H1 (cell line): ENCODE measurements at regions not wholly inside any gene's neighbourhood (a gene's known extent, or its start where the extent isn't known, plus 50 kb on each side); places are given as distances from the start of the nearest gene placed in this dataset.

Experiments
- CTCF ChIP-seq, 3 experiments: IDR thresholded peaks; 1 replicate in 2 of 3; 2 replicates in 1 of 3; pipeline versions ENCODE4 v1.5.1 to v1.6.1; 2011; ENCODE audit warnings: low read length in 3 of 3, mild to moderate bottlenecking in 3 of 3, inconsistent platforms in 2 of 3, low read depth in 1 of 3, moderate library complexity in 1 of 3; ENCODE audit not compliant: insufficient read depth in 1 of 3; ENCODE audit errors: control extremely low read depth in 1 of 3
- E2F6 ChIP-seq: IDR thresholded peaks from 2 replicates; pipeline ENCODE4 v1.6.1; 2012; ENCODE audit warnings: inconsistent platforms
- EP300 ChIP-seq, 2 experiments: IDR thresholded peaks; 1 replicate in 1 of 2; 2 replicates in 1 of 2; pipeline ENCODE4 v1.6.1; 2011 to 2012; ENCODE audit warnings: low read depth in 2 of 2, low read length in 2 of 2, mild to moderate bottlenecking in 2 of 2, borderline replicate concordance in 1 of 2, inconsistent platforms in 1 of 2, moderate library complexity in 1 of 2
- EZH2 ChIP-seq: fragments of 200-600 bp; sonication (generic); IDR thresholded peaks from 2 replicates; pipeline ENCODE4 v1.7.1; 2012; ENCODE audit warnings: low read depth, mild to moderate bottlenecking, moderate library complexity, low read length, inconsistent platforms; ENCODE audit not compliant: severe bottlenecking
- HDAC6 ChIP-seq: IDR thresholded peaks from one replicate; pipeline ENCODE4 v1.7.1; 2012; ENCODE audit warnings: low read depth, mild to moderate bottlenecking, inconsistent platforms, low read length, moderate library complexity
- KDM5A ChIP-seq: fragments of 200-600 bp; IDR thresholded peaks from 2 replicates; pipeline ENCODE4 v1.7.1; 2012; ENCODE audit warnings: mild to moderate bottlenecking, low read length, inconsistent platforms, mixed read lengths
- POLR2A ChIP-seq, 2 experiments: IDR thresholded peaks; 1 replicate in 1 of 2; 2 replicates in 1 of 2; pipeline ENCODE4 v1.6.1; 2011; ENCODE audit warnings: low read depth in 2 of 2, low read length in 2 of 2, mild to moderate bottlenecking in 2 of 2; ENCODE audit errors: control extremely low read depth in 1 of 2
- POLR2AphosphoS5 ChIP-seq: IDR thresholded peaks from 2 replicates; pipeline ENCODE4 v1.6.1; 2011; ENCODE audit warnings: low read depth, low read length
- SP2 ChIP-seq: IDR thresholded peaks from 2 replicates; pipeline ENCODE4 v1.6.1; 2012; ENCODE audit warnings: mild to moderate bottlenecking, low read length, inconsistent platforms
- TAF7 ChIP-seq: optimal IDR thresholded peaks from 2 replicates; pipeline ENCODE3; 2011; ENCODE audit warnings: low read depth, mild to moderate bottlenecking, inconsistent platforms, low read length, moderate library complexity, borderline replicate concordance
- TBP ChIP-seq: IDR thresholded peaks from 2 replicates; pipeline ENCODE4 v1.6.1; 2011; ENCODE audit warnings: low read depth, low read length, improper control_type of control experiment

GRCh38 chr22:33971561-33971961, 51.3 kb upstream of the LARGE1 start:
- TF ChIP-seq E2F6 (no peak; the same call in 1 of the 2 replicates), CTCF (IDR thresholded peaks at IDR 0.05; ENCODE audit: control extremely low read depth in 1 of 3, insufficient read depth in 1 of 3, low read depth in 1 of 3, low read length in 3 of 3) (no peak), TBP (no peak), POLR2AphosphoS5 (no peak), POLR2A (IDR thresholded peaks at IDR 0.05; ENCODE audit: control extremely low read depth in 1 of 2, low read depth in 2 of 2, low read length in 2 of 2) (no peak), KDM5A (no peak), EZH2 (no peak), EP300 (IDR thresholded peaks at IDR 0.05; ENCODE audit: borderline replicate concordance in 1 of 2, low read depth in 2 of 2, low read length in 2 of 2) (no peak), SP2 (no peak), TAF7 (no peak), HDAC6 (no peak)
